Panc1 (cell line): ENCODE measurements at regions not wholly inside any gene's neighbourhood (a gene's known extent, or its start where the extent isn't known, plus 50 kb on each side); places are given as distances from the start of the nearest gene placed in this dataset.

Experiments used
- ATAC-seq: fragments of 200-7000 bp; cut with Tn5 transposase; 2 replicates; pipeline ENCODE4 v1.9.1; 2020; ENCODE audit warnings: mild to moderate bottlenecking, moderate library complexity
- BruUV-seq: library from RNA; stranded (reverse); fragments of 400-500 nt; replicated peaks from 2 replicates; lab custom pipeline; 2021; lab: Mats Ljungman, UMichigan
- CTCF ChIA-PET: fragments of 300-600 bp; sonication (Branson Sonifier 250); formaldehyde crosslinking; loops from one replicate; lab custom pipeline; 2022; ENCODE audit warnings: antibody characterized with exemption; lab: Charles Lee
- POLR2A ChIA-PET: fragments of 300-600 bp; sonication (Branson Sonifier 250); formaldehyde crosslinking; loops from one replicate; lab custom pipeline; 2022; ENCODE audit warnings: antibody characterized with exemption; lab: Charles Lee
- DNase-seq: peaks from one replicate; pipeline ENCODE4 v3.0.0-alpha.2; 2010; ENCODE audit warnings: low read depth, low spot score
- H3K27ac ChIP-seq: 2 replicates; pipeline ENCODE4 v1.5.1; 2011; ENCODE audit warnings: mild to moderate bottlenecking, low read length, inconsistent platforms
- H3K27me3 ChIP-seq: fragments of 200-500 bp; sonication (Bioruptor generic); 2 replicates; pipeline ENCODE4 v1.6.0; 2014; ENCODE audit warnings: low read length, inconsistent platforms; ENCODE audit not compliant: control insufficient read depth, insufficient read depth
- H3K36me3 ChIP-seq: fragments of 200-500 bp; sonication (Bioruptor generic); 2 replicates; pipeline ENCODE4 v1.5.1; 2014; ENCODE audit warnings: inconsistent platforms, mild to moderate bottlenecking, low read length, moderate library complexity; ENCODE audit not compliant: control insufficient read depth, insufficient read depth
- H3K4me1 ChIP-seq: 2 replicates; pipeline ENCODE4 v1.5.1; 2011; ENCODE audit warnings: inconsistent platforms, mild to moderate bottlenecking, low read length, moderate library complexity; ENCODE audit not compliant: control insufficient read depth, insufficient read depth
- H3K4me3 ChIP-seq, 2 experiments: 2 replicates each; pipeline ENCODE4 v1.5.1; 2011 to 2012; ENCODE audit warnings: low read depth in 2 of 2, low read length in 2 of 2, mild to moderate bottlenecking in 2 of 2, inconsistent platforms in 1 of 2, moderate library complexity in 1 of 2
- H3K9me3 ChIP-seq: fragments of 200-500 bp; sonication (Bioruptor generic); 2 replicates; pipeline ENCODE4 v1.5.1; 2014; ENCODE audit warnings: low read depth, mild to moderate bottlenecking, inconsistent platforms, low read length, moderate library complexity; ENCODE audit not compliant: control insufficient read depth, insufficient read depth
- CTCF ChIP-seq: fragments of 450-650 bp; IDR thresholded peaks from 2 replicates; pipeline ENCODE4 v1.5.1; 2017; ENCODE audit warnings: mild to moderate bottlenecking
- POLR2AphosphoS5 ChIP-seq: IDR thresholded peaks from 2 replicates; pipeline ENCODE4 v1.6.1; 2012; ENCODE audit warnings: mild to moderate bottlenecking, low read depth, low read length, moderate library complexity
- SIN3A ChIP-seq: IDR thresholded peaks from 2 replicates; pipeline ENCODE4 v1.6.1; 2012; ENCODE audit warnings: low read depth, mild to moderate bottlenecking, low read length, moderate library complexity, borderline replicate concordance; ENCODE audit not compliant: insufficient read depth
- TCF7L2 ChIP-seq: IDR thresholded peaks from 2 replicates; pipeline ENCODE4 v1.6.1; 2011; ENCODE audit warnings: mild to moderate bottlenecking, low read depth, low read length, inconsistent platforms
- in situ Hi-C: cut with HindIII; loops from 2 replicates; pipeline ENCODE4 v1.10.0; 2016; ENCODE audit warnings: low sequenced_read_pairs, low pct_unique_long_range_greater_than_20kb
- intact Hi-C: fragments of 100-400 bp; cut with micrococcal nuclease; formaldehyde crosslinking; loops from one replicate; pipeline ENCODE4 v1.10.0; 2022; ENCODE audit not compliant: unreplicated experiment
- TF ChIP-seq, protein P1 (sequence below), 2 experiments: IDR thresholded peaks; 2 replicates each; pipeline ENCODE4 v1.6.1; 2011 to 2012; ENCODE audit warnings: low read depth in 2 of 2, control low read depth in 1 of 2, low read length in 1 of 2, mild to moderate bottlenecking in 1 of 2, moderate library complexity in 1 of 2; ENCODE audit not compliant: insufficient read depth in 1 of 2

DNA sequence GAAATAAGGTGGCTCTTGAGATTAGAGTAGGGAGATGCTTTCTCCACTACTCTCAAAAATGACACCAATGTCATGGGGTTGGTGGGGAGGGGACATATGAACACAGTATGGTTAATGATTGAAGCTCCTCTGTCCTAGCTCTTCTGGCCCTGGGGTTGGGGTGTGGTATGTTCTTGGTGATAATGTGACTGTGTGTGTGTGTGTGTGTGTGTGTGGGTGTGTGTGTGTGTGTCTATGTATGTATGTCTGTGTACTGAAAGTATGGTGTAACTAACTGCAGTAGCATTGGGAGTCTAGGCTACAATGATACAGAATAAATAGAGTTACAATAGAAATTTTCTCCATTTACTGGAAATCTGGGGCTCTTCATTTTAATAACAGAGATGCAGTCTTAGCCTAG is 121.0 kb upstream of the CD180 start:
- H3K9me3 ChIP-seq = no peaks in the 10 kb centered on the region
- no peak overlapping the region for H3K4me3 ChIP-seq
- no peak for ATAC-seq
- no peak for DNase-seq
- no peaks in the 10 kb centered on the region for H3K4me1 ChIP-seq
- intact Hi-C loops (no loop called here), in situ Hi-C loops (no loop called here)
- ChIA-PET POLR2A (no interaction called here), CTCF (no interaction called here)
- no peaks in the 10 kb centered on the region for H3K36me3 ChIP-seq
- BruUV-seq = no TSS peak
- TF ChIP-seq SIN3A (no peak), POLR2AphosphoS5 (no peak), CTCF (no peak)
- TF ChIP-seq, protein P1, sequence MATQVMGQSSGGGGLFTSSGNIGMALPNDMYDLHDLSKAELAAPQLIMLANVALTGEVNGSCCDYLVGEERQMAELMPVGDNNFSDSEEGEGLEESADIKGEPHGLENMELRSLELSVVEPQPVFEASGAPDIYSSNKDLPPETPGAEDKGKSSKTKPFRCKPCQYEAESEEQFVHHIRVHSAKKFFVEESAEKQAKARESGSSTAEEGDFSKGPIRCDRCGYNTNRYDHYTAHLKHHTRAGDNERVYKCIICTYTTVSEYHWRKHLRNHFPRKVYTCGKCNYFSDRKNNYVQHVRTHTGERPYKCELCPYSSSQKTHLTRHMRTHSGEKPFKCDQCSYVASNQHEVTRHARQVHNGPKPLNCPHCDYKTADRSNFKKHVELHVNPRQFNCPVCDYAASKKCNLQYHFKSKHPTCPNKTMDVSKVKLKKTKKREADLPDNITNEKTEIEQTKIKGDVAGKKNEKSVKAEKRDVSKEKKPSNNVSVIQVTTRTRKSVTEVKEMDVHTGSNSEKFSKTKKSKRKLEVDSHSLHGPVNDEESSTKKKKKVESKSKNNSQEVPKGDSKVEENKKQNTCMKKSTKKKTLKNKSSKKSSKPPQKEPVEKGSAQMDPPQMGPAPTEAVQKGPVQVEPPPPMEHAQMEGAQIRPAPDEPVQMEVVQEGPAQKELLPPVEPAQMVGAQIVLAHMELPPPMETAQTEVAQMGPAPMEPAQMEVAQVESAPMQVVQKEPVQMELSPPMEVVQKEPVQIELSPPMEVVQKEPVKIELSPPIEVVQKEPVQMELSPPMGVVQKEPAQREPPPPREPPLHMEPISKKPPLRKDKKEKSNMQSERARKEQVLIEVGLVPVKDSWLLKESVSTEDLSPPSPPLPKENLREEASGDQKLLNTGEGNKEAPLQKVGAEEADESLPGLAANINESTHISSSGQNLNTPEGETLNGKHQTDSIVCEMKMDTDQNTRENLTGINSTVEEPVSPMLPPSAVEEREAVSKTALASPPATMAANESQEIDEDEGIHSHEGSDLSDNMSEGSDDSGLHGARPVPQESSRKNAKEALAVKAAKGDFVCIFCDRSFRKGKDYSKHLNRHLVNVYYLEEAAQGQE (IDR thresholded peaks at IDR 0.05; ENCODE audit: insufficient read depth in 1 of 2, low read depth in 2 of 2, low read length in 1 of 2) = no peak
- no peak overlapping the region for H3K27ac ChIP-seq
- no peaks in the 10 kb centered on the region for H3K27me3 ChIP-seq

DNA sequence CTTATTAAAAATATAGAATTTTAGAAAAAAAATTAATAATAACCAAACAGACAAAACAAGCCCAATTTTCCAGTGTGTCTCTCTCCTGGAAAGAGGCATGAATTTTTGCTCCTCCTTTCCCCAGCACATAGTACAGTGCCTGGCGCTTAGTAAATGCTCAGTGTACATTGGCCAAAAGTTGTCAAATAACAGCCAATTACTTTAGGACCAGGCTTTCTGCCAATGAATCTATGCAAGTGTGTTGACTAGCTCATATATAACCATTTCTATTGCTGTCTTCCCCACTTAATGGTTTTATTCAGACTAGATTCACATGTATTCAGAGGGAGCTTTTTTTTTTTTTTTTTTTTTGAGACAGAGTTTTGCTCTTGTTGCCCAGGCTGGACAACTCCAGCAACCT is 120.1 kb upstream of the CD180 start:
- POLR2A ChIA-PET = no interaction called here
- Histone ChIP-seq H3K9me3 (no peaks in the 10 kb centered on the region), H3K27ac (no peak overlapping the region), H3K4me3 (no peak overlapping the region), H3K4me1 (no peaks in the 10 kb centered on the region), H3K27me3 (no peaks in the 10 kb centered on the region), H3K36me3 (no peaks in the 10 kb centered on the region)
- in situ Hi-C loops (no loop called here), intact Hi-C loops (no loop called here)
- DNase-seq (no peak), ATAC-seq (no peak)
- no TSS peak for BruUV-seq
- TF ChIP-seq TCF7L2 (no peak), POLR2AphosphoS5 (no peak), CTCF (no peak), SIN3A (no peak)
- TF ChIP-seq, protein P1 (IDR thresholded peaks at IDR 0.05; ENCODE audit: insufficient read depth in 1 of 2, low read depth in 2 of 2, low read length in 1 of 2) = no peak
- CTCF ChIA-PET = interaction anchor here (0.6 kb wide), 1 partner anchor 48 kb away, joined by 5 read pairs; no protein-coding TSS in a partner anchor
